ENCODE measurements at regions not wholly inside any gene's neighbourhood (a gene's known extent, or its start where the extent isn't known, plus 50 kb on each side); places are given as distances from the start of the nearest gene placed in this dataset.

DNA sequence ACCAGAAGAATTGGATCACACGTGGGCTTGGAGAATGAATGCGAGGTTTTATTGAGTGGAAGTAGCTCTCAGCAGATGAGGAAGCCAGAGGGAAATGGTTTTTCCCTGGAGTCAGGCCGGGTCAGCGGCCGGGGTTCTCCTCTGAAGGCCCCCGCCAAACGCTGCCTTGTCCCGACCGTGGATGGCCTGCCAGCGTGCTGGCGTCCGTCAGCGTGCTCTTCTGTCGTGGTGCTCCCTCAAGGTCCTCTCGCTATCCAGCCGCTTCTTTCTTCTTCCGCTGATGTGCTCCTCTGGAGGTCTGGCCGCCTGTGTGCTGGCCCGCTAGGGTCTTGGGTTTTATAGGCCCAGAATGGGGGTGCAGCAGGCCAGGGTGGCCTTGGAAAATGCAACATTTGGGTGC is 632.2 kb downstream of the TRAM1L1 start:
- TF ChIP-seq, protein P1, sequence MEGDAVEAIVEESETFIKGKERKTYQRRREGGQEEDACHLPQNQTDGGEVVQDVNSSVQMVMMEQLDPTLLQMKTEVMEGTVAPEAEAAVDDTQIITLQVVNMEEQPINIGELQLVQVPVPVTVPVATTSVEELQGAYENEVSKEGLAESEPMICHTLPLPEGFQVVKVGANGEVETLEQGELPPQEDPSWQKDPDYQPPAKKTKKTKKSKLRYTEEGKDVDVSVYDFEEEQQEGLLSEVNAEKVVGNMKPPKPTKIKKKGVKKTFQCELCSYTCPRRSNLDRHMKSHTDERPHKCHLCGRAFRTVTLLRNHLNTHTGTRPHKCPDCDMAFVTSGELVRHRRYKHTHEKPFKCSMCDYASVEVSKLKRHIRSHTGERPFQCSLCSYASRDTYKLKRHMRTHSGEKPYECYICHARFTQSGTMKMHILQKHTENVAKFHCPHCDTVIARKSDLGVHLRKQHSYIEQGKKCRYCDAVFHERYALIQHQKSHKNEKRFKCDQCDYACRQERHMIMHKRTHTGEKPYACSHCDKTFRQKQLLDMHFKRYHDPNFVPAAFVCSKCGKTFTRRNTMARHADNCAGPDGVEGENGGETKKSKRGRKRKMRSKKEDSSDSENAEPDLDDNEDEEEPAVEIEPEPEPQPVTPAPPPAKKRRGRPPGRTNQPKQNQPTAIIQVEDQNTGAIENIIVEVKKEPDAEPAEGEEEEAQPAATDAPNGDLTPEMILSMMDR (IDR thresholded peaks at IDR 0.05), result no peak
- no peak for TF ChIP-seq POLR2A (IDR thresholded peaks at IDR 0.05)
